Gastroesophageal sphincter (tissue), 4 donors: ENCODE measurements at regions not wholly inside any gene's neighbourhood (a gene's known extent, or its start where the extent isn't known, plus 50 kb on each side); places are given as distances from the start of the nearest gene placed in this dataset.

Experiments
- ATAC-seq: fragments of 150-250 bp; one replicate; pipeline ENCODE4 v1.9.1; 2016; ENCODE audit warnings: mild to moderate bottlenecking, moderate library complexity
- H3K27ac ChIP-seq, 4 donors: fragments of 200-600 bp; sonication (generic) in 3 of 4; 1 replicate in 3 of 4; 2 replicates in 1 of 4; pipeline ENCODE4 v1.5.1; 2016 to 2019
- H3K27me3 ChIP-seq: fragments of 200-600 bp; sonication (generic); one replicate; pipeline ENCODE4 v1.5.1; 2019
- H3K36me3 ChIP-seq, 2 donors: fragments of 200-600 bp; sonication (generic); one replicate each; pipeline ENCODE4 v1.5.1; 2019; ENCODE audit warnings: control low read depth in 1 of 2
- H3K4me1 ChIP-seq, 3 donors: fragments of 200-600 bp; sonication (generic); 1 replicate in 2 of 3; 2 replicates in 1 of 3; pipeline ENCODE4 v1.5.1; 2016 to 2019; ENCODE audit warnings: control low read depth in 2 of 3
- H3K4me3 ChIP-seq, 2 donors: fragments of 200-600 bp; sonication (generic); one replicate each; pipeline ENCODE4 v1.5.1; 2019; ENCODE audit warnings: mild to moderate bottlenecking in 1 of 2, moderate library complexity in 1 of 2
- H3K9me3 ChIP-seq, 3 donors: fragments of 200-600 bp; sonication (generic); one replicate each; pipeline ENCODE4 v1.5.1; 2017 to 2019; ENCODE audit warnings: control low read depth in 2 of 3
- CTCF ChIP-seq, 4 experiments: fragments of 200-600 bp in 2 of 4; fragments of 450-650 bp in 2 of 4; sonication (generic) in 1 of 4; IDR thresholded peaks; one replicate each; pipeline ENCODE4 v1.5.1; 2017 to 2019; ENCODE audit warnings: antibody characterized with exemption in 4 of 4, mild to moderate bottlenecking in 2 of 4, moderate library complexity in 2 of 4
- EP300 ChIP-seq: sonication (generic); formaldehyde crosslinking; IDR thresholded peaks from one replicate; pipeline ENCODE4 v1.6.1; 2017; ENCODE audit warnings: antibody characterized with exemption, mild to moderate bottlenecking
- POLR2A ChIP-seq, 2 donors: fragments of 450-650 bp; IDR thresholded peaks; one replicate each; pipeline ENCODE4 v1.6.1; 2017; ENCODE audit warnings: antibody characterized with exemption in 2 of 2, mild to moderate bottlenecking in 2 of 2, moderate library complexity in 1 of 2
- POLR2AphosphoS5 ChIP-seq: sonication (generic); formaldehyde crosslinking; IDR thresholded peaks from one replicate; pipeline ENCODE4 v1.6.1; 2017; ENCODE audit warnings: antibody characterized with exemption
- WGBS, 2 donors: methylation state at CpG; one replicate each; pipeline ENCODE4 v1.1.5; 2018; ENCODE audit warnings: low coverage in 1 of 2; 5-methylcytosine and 5-hydroxymethylcytosine counted together

GRCh38 chr3:14329116-14329830, 73.1 kb upstream of the SLC6A6 start:
- H3K27me3 ChIP-seq = no peaks in the 10 kb centered on the region
- H3K36me3 ChIP-seq = no peaks in the 10 kb centered on the region
- no peaks in the 10 kb centered on the region for H3K4me1 ChIP-seq
- H3K27ac ChIP-seq = no peak overlapping the region
- no peak for TF ChIP-seq EP300
- TF ChIP-seq POLR2AphosphoS5 = no peak
- no peak for TF ChIP-seq POLR2A (IDR thresholded peaks at IDR 0.05)
- no peak for TF ChIP-seq CTCF (IDR thresholded peaks at IDR 0.05)
- H3K9me3 ChIP-seq = no peaks in the 10 kb centered on the region
- no peak overlapping the region for H3K4me3 ChIP-seq
- no peak for ATAC-seq
- 49 to 67% methylated on average over 9 to 10 of the region's 11 CpGs for WGBS, 2 donors

GRCh38 chr3:14329842-14330241, 72.6 kb upstream of the SLC6A6 start:
- H3K4me3 ChIP-seq = no peak overlapping the region
- no peak for TF ChIP-seq CTCF (IDR thresholded peaks at IDR 0.05)
- H3K9me3 ChIP-seq = no peaks in the 10 kb centered on the region
- H3K4me1 ChIP-seq = no peaks in the 10 kb centered on the region
- H3K27ac ChIP-seq = no peak overlapping the region
- ATAC-seq = no peak
- WGBS, 2 donors = 83 to 90% methylated on average over 2 to 6 of the region's 7 CpGs
- no peaks in the 10 kb centered on the region for H3K27me3 ChIP-seq
- H3K36me3 ChIP-seq = no peaks in the 10 kb centered on the region

- no peaks in the 10 kb centered on the region for H3K9me3 ChIP-seq
- WGBS, 2 donors = 100% methylated on average over 3 of the region's 10 CpGs; no CpG with 5 or more reads in 1 of the 2 donors
- no peaks in the 10 kb centered on the region for H3K27me3 ChIP-seq
- no peak overlapping the region for H3K4me3 ChIP-seq
- no peaks in the 10 kb centered on the region for H3K4me1 ChIP-seq
- TF ChIP-seq POLR2A (IDR thresholded peaks at IDR 0.05) (no peak), EP300 (no peak), CTCF (IDR thresholded peaks at IDR 0.05) (no peak), POLR2AphosphoS5 (no peak)
- no peak for ATAC-seq
- no peak overlapping the region for H3K27ac ChIP-seq
- H3K36me3 ChIP-seq = no peaks in the 10 kb centered on the region
Observed at GRCh38 chr3:14330508-14330907, 71.9 kb upstream of the SLC6A6 start.

DNA sequence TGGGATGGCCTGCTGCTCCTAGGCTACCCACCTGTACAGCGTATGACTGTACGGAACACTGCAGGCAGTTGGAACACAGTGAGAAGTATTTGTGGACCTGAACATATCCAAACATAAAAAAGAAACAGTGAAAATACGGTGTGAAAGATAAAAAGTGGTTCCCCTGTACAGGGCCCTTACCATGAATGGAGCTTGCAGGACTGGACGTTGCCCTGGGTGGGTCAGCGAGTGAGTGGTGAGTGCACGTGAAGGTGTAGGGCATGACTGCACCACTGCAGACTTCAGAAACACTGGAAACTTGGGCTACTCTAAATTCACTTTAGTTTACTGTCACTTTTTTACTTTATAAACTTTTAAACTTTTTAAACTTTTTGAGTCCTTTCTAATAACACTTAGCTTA, 71.2 kb upstream of the SLC6A6 start:
- Histone ChIP-seq H3K27me3 (no peaks in the 10 kb centered on the region), H3K36me3 (no peaks in the 10 kb centered on the region), H3K4me3 (no peak overlapping the region), H3K4me1 (no peaks in the 10 kb centered on the region), H3K9me3 (no peaks in the 10 kb centered on the region), H3K27ac (no peak overlapping the region)
- ATAC-seq = no peak
- TF ChIP-seq CTCF (IDR thresholded peaks at IDR 0.05) (no peak), EP300 (no peak), POLR2A (IDR thresholded peaks at IDR 0.05) (no peak), POLR2AphosphoS5 (no peak)
- WGBS, 2 donors = 60 to 83% methylated on average over 2 to 6 of the region's 6 CpGs

- H3K36me3 ChIP-seq = no peaks in the 10 kb centered on the region
- no peaks in the 10 kb centered on the region for H3K9me3 ChIP-seq
- H3K4me3 ChIP-seq = no peak overlapping the region
- TF ChIP-seq POLR2A (IDR thresholded peaks at IDR 0.05) (no peak), CTCF (IDR thresholded peaks at IDR 0.05) (no peak), POLR2AphosphoS5 (no peak), EP300 (no peak)
- H3K4me1 ChIP-seq = no peaks in the 10 kb centered on the region
- ATAC-seq = no peak
- H3K27ac ChIP-seq = no peak overlapping the region
- no peaks in the 10 kb centered on the region for H3K27me3 ChIP-seq
- no CpG with 5 or more reads among the region's 5 CpGs for WGBS, 2 donors
Observed at GRCh38 chr3:14332392-14332791, 70.0 kb upstream of the SLC6A6 start.
